HCT116 (cell line): ENCODE measurements at regions not wholly inside any gene's neighbourhood (a gene's known extent, or its start where the extent isn't known, plus 50 kb on each side); places are given as distances from the start of the nearest gene placed in this dataset.

Source experiments
- CEBPB ChIP-seq: IDR thresholded peaks from 2 replicates; pipeline ENCODE4 v1.6.1; 2012; ENCODE audit warnings: low read depth
- CTCF ChIP-seq, 3 experiments: fragments of 200-600 bp in 1 of 3; sonication (generic) in 1 of 3; IDR thresholded peaks in 2 of 3; conservative IDR thresholded peaks in 1 of 3; 2 replicates each; pipeline ENCODE4 v1.5.1; 2012 to 2017; ENCODE audit warnings: low read depth in 2 of 3, low read length in 2 of 3, antibody characterized with exemption in 1 of 3, borderline replicate concordance in 1 of 3, control low read depth in 1 of 3, mild to moderate bottlenecking in 1 of 3, mixed read lengths in 1 of 3, mixed run types in 1 of 3, moderate library complexity in 1 of 3; ENCODE audit not compliant: insufficient read depth in 1 of 3
- SIN3A ChIP-seq: IDR thresholded peaks from 2 replicates; pipeline ENCODE4 v1.6.1; 2012; ENCODE audit warnings: low read depth
- ZBTB33 ChIP-seq: IDR thresholded peaks from 2 replicates; pipeline ENCODE4 v1.6.1; 2011; ENCODE audit warnings: mild to moderate bottlenecking, low read length, moderate library complexity; ENCODE audit not compliant: insufficient replicate concordance; ENCODE audit errors: extremely low read depth

- TF ChIP-seq CEBPB = no peak
- TF ChIP-seq CTCF (IDR thresholded peaks at IDR 0.05 in 2 of 3, conservative IDR thresholded peaks at IDR 0.05 in 1 of 3; ENCODE audit: borderline replicate concordance in 1 of 3, insufficient read depth in 1 of 3, low read depth in 2 of 3, low read length in 2 of 3) = no peak
- TF ChIP-seq SIN3A = no peak
- TF ChIP-seq ZBTB33 = no peak
These were observed 217.7 kb downstream of the HRH4 start for GRCh38 chr18:24678107-24678506.
